Hematopoietic multipotent progenitor cell (in vitro differentiated cells): ENCODE measurements at regions not wholly inside any gene's neighbourhood (a gene's known extent, or its start where the extent isn't known, plus 50 kb on each side); places are given as distances from the start of the nearest gene placed in this dataset.
"Not testable (repeated sequence)": the region's sequence is repeated elsewhere in the genome, so short reads cannot be mapped to it uniquely, and the experiment has no call there.

Experiments used
- DNase-seq, 3 donors: peaks; one replicate each; pipeline ENCODE4 v3.0.0-alpha.2; 2011 to 2015; ENCODE audit warnings: low read depth in 2 of 3, low spot score in 2 of 3

GRCh38 chr20:28562510-28562898 lies 2695.0 kb upstream of the DEFB115 start:
- no peak for DNase-seq

GRCh38 chr20:28562899-28563521 lies 2694.5 kb upstream of the DEFB115 start:
- not testable (repeated sequence) for DNase-seq

- DNase-seq: not testable (repeated sequence)
Measured at GRCh38 chr20:28564024-28564423, 2693.4 kb upstream of the DEFB115 start.

- DNase-seq: not testable (repeated sequence)
Measured at GRCh38 chr20:28564688-28565463, 2692.6 kb upstream of the DEFB115 start.

GRCh38 chr20:28575991-28576390 lies 2681.5 kb upstream of the DEFB115 start:
- DNase-seq: not testable (repeated sequence)

- DNase-seq: not testable (repeated sequence)
Measured at GRCh38 chr20:28591680-28592079, 2665.8 kb upstream of the DEFB115 start.

- DNase-seq: not testable (repeated sequence)
Measured at GRCh38 chr20:28593383-28593782, 2664.1 kb upstream of the DEFB115 start.

GRCh38 chr20:28594476-28594875 lies 2663.0 kb upstream of the DEFB115 start:
- not testable (repeated sequence) for DNase-seq

GRCh38 chr20:28602006-28602402 lies 2655.5 kb upstream of the DEFB115 start:
- DNase-seq: not testable (repeated sequence)

- DNase-seq: peak; percentile 50 to 91 (median 87)
Measured at GRCh38 chr20:28602403-28603217, 2654.9 kb upstream of the DEFB115 start.

- not testable (repeated sequence) for DNase-seq
Measured at GRCh38 chr20:28603218-28603577, 2654.3 kb upstream of the DEFB115 start.

GRCh38 chr20:28616354-28616753 lies 2641.1 kb upstream of the DEFB115 start:
- DNase-seq: no peak

GRCh38 chr20:28619956-28620651 lies 2637.4 kb upstream of the DEFB115 start:
- DNase-seq: not testable (repeated sequence)

- DNase-seq: not testable (repeated sequence)
Measured at GRCh38 chr20:28625112-28625511, 2632.4 kb upstream of the DEFB115 start.

- DNase-seq: not testable (repeated sequence)
Measured at GRCh38 chr20:28640831-28641230, 2616.6 kb upstream of the DEFB115 start.
